ENCODE measurements at regions not wholly inside any gene's neighbourhood (a gene's known extent, or its start where the extent isn't known, plus 50 kb on each side); places are given as distances from the start of the nearest gene placed in this dataset.

- no peak for DNase-seq
Measured at GRCh38 chr2:189372688-189373257, 68.5 kb upstream of the WDR75 start.

GRCh38 chr2:189374481-189374880 lies 66.8 kb upstream of the WDR75 start:
- DNase-seq = no peak

- DNase-seq = no peak
Measured at GRCh38 chr2:189375842-189376241, 65.4 kb upstream of the WDR75 start.

- no peak for DNase-seq
Measured at GRCh38 chr2:189379287-189379630, 62.0 kb upstream of the WDR75 start.

GRCh38 chr2:189379731-189380261 lies 61.5 kb upstream of the WDR75 start:
- no peak for DNase-seq

GRCh38 chr2:189382668-189383067 lies 58.6 kb upstream of the WDR75 start:
- DNase-seq = no peak

- DNase-seq = no peak
Measured at GRCh38 chr2:189386741-189387140, 54.5 kb upstream of the WDR75 start.

- DNase-seq = no peak
Measured at GRCh38 chr2:189391201-189391600, 50.1 kb upstream of the WDR75 start.

Data from activated CD4-positive, alpha-beta T cell treated with anti-CD3 and anti-CD28 coated beads, Interleukin-2, amount 50 U/mL, for 16 hours (primary cell).